ENCODE measurements at regions not wholly inside any gene's neighbourhood (a gene's known extent, or its start where the extent isn't known, plus 50 kb on each side); places are given as distances from the start of the nearest gene placed in this dataset.

GRCh38 chr7:119748251-119748860, 524.6 kb upstream of the KCND2 start:
- H3K4me1 ChIP-seq, result no peaks in the 10 kb centered on the region
- no peak for DNase-seq
- H3K27ac ChIP-seq (replicated peaks), result no peak overlapping the region
- H3K36me3 ChIP-seq, result no peaks in the 10 kb centered on the region
- no peaks in the 10 kb centered on the region for H3K27me3 ChIP-seq (ENCODE audit: low read depth)
- no peaks in the 10 kb centered on the region for H3K9me3 ChIP-seq (replicated peaks)
- no peak for TF ChIP-seq CTCF (IDR thresholded peaks at IDR 0.05; ENCODE audit: borderline replicate concordance)
- intact Hi-C loops (cut with micrococcal nuclease), result no loop called here
- no peak overlapping the region for H3K4me3 ChIP-seq

GRCh38 chr7:119748991-119749390, 524.0 kb upstream of the KCND2 start:
- H3K9me3 ChIP-seq (replicated peaks), result no peaks in the 10 kb centered on the region

GRCh38 chr7:119756687-119757086, 516.3 kb upstream of the KCND2 start:
- TF ChIP-seq CTCF (IDR thresholded peaks at IDR 0.05; ENCODE audit: borderline replicate concordance), result no peak
- no peaks in the 10 kb centered on the region for H3K9me3 ChIP-seq (replicated peaks)
- no peak overlapping the region for H3K4me3 ChIP-seq
- H3K4me1 ChIP-seq, result no peaks in the 10 kb centered on the region
- H3K36me3 ChIP-seq, result no peaks in the 10 kb centered on the region
- H3K27me3 ChIP-seq (ENCODE audit: low read depth), result no peaks in the 10 kb centered on the region
- DNase-seq, result no peak
- H3K27ac ChIP-seq (replicated peaks), result no peak overlapping the region
- intact Hi-C loops (cut with micrococcal nuclease), result no loop called here

More at GRCh38 chr7:119748991-119749390, 524.0 kb upstream of the KCND2 start:
- Histone ChIP-seq H3K36me3 (no peaks in the 10 kb centered on the region), H3K27ac (replicated peaks) (no peak overlapping the region), H3K4me1 (no peaks in the 10 kb centered on the region), H3K4me3 (no peak overlapping the region), H3K27me3 (ENCODE audit: low read depth) (no peaks in the 10 kb centered on the region)
- intact Hi-C loops (cut with micrococcal nuclease), result no loop called here
- TF ChIP-seq CTCF (IDR thresholded peaks at IDR 0.05; ENCODE audit: borderline replicate concordance), result no peak
- DNase-seq, result no peak

GRCh38 chr7:119758254-119758653, 514.7 kb upstream of the KCND2 start:
- H3K9me3 ChIP-seq (replicated peaks), result no peaks in the 10 kb centered on the region
- H3K4me3 ChIP-seq, result no peak overlapping the region
- TF ChIP-seq CTCF (IDR thresholded peaks at IDR 0.05; ENCODE audit: borderline replicate concordance), result no peak
- DNase-seq, result no peak
- H3K4me1 ChIP-seq, result no peaks in the 10 kb centered on the region
- intact Hi-C loops (cut with micrococcal nuclease), result no loop called here
- no peaks in the 10 kb centered on the region for H3K36me3 ChIP-seq
- no peak overlapping the region for H3K27ac ChIP-seq (replicated peaks)
- no peaks in the 10 kb centered on the region for H3K27me3 ChIP-seq (ENCODE audit: low read depth)

- no peaks in the 10 kb centered on the region for H3K4me1 ChIP-seq
- no peak overlapping the region for H3K4me3 ChIP-seq
- H3K9me3 ChIP-seq (replicated peaks), result no peaks in the 10 kb centered on the region
- H3K27ac ChIP-seq (replicated peaks), result no peak overlapping the region
- no peak for TF ChIP-seq CTCF (IDR thresholded peaks at IDR 0.05; ENCODE audit: borderline replicate concordance)
- intact Hi-C loops (cut with micrococcal nuclease), result no loop called here
- DNase-seq, result no peak
- H3K36me3 ChIP-seq, result no peaks in the 10 kb centered on the region
- H3K27me3 ChIP-seq (ENCODE audit: low read depth), result no peaks in the 10 kb centered on the region
Measured at GRCh38 chr7:119761776-119762175, 511.2 kb upstream of the KCND2 start.
